ENCODE measurements at regions not wholly inside any gene's neighbourhood (a gene's known extent, or its start where the extent isn't known, plus 50 kb on each side); places are given as distances from the start of the nearest gene placed in this dataset.

- H3K4me3 ChIP-seq (replicated peaks in 1 of 3; ENCODE audit: low read depth in 2 of 3, low read length in 3 of 3) = no peak overlapping the region
- Mint-ChIP-seq H3K27ac (no peak overlapping the region), H3K4me3 (no peak overlapping the region), H3K4me1 (no peaks in the 10 kb centered on the region), H3K27me3 (ENCODE audit: low read depth in 3 of 3) (no peaks in the 10 kb centered on the region), H3K36me3 (no peaks in the 10 kb centered on the region), H3K9me3 (peaks cover 7 to 22% (median 9%) of the 10 kb centered on the region in 7 donors)
- H3K9me3 ChIP-seq (replicated peaks in 1 of 2; ENCODE audit: control insufficient read depth in 1 of 2, insufficient read depth in 1 of 2, low read length in 2 of 2) = peaks cover 0 to 16% of the 10 kb centered on the region in 2 donors
- no peak for DNase-seq
- TF ChIP-seq, protein P1, sequence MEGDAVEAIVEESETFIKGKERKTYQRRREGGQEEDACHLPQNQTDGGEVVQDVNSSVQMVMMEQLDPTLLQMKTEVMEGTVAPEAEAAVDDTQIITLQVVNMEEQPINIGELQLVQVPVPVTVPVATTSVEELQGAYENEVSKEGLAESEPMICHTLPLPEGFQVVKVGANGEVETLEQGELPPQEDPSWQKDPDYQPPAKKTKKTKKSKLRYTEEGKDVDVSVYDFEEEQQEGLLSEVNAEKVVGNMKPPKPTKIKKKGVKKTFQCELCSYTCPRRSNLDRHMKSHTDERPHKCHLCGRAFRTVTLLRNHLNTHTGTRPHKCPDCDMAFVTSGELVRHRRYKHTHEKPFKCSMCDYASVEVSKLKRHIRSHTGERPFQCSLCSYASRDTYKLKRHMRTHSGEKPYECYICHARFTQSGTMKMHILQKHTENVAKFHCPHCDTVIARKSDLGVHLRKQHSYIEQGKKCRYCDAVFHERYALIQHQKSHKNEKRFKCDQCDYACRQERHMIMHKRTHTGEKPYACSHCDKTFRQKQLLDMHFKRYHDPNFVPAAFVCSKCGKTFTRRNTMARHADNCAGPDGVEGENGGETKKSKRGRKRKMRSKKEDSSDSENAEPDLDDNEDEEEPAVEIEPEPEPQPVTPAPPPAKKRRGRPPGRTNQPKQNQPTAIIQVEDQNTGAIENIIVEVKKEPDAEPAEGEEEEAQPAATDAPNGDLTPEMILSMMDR (IDR thresholded peaks at IDR 0.05) = no peak
- no peaks in the 10 kb centered on the region for H3K4me1 ChIP-seq (ENCODE audit: control insufficient read depth in 1 of 2, insufficient read depth in 2 of 2, low read length in 2 of 2)
- intact Hi-C loops (cut with micrococcal nuclease) = no loop called here
- no peak overlapping the region for H3K27ac ChIP-seq (ENCODE audit: low read depth in 1 of 2, low read length in 2 of 2)
- H4K20me1 ChIP-seq (ENCODE audit: insufficient read depth, low read length) = no peaks in the 10 kb centered on the region
- H3K79me2 ChIP-seq (ENCODE audit: insufficient read depth, low read length) = no peaks in the 10 kb centered on the region
- H3K4me2 ChIP-seq (replicated peaks; ENCODE audit: extremely low read depth, low read length, poor library complexity, severe bottlenecking) = no peak overlapping the region
- H2AFZ ChIP-seq (ENCODE audit: insufficient read depth, low read depth, low read length, poor library complexity, severe bottlenecking) = no peak overlapping the region
- H3K27me3 ChIP-seq (ENCODE audit: control insufficient read depth in 2 of 2, insufficient read depth in 2 of 2, low read length in 2 of 2) = no peaks in the 10 kb centered on the region
- no peak overlapping the region for H3K9ac ChIP-seq (ENCODE audit: insufficient read depth, low read length, poor library complexity, severe bottlenecking)
- no peaks in the 10 kb centered on the region for H3K36me3 ChIP-seq (replicated peaks in 1 of 2; ENCODE audit: control insufficient read depth in 1 of 2, insufficient read depth in 2 of 2, low read length in 2 of 2)
Measured at GRCh38 chr2:124983595-124983994, 958.5 kb downstream of the CNTNAP5 start.

GRCh38 chr2:124985270-124985669 lies 960.2 kb downstream of the CNTNAP5 start:
- Histone ChIP-seq H2AFZ (ENCODE audit: insufficient read depth, low read depth, low read length, poor library complexity, severe bottlenecking) (no peak overlapping the region), H3K27ac (ENCODE audit: low read depth in 1 of 2, low read length in 2 of 2) (no peak overlapping the region), H3K27me3 (ENCODE audit: control insufficient read depth in 2 of 2, insufficient read depth in 2 of 2, low read length in 2 of 2) (no peaks in the 10 kb centered on the region), H3K9me3 (replicated peaks in 1 of 2; ENCODE audit: control insufficient read depth in 1 of 2, insufficient read depth in 1 of 2, low read length in 2 of 2) (peaks cover 0 to 18% of the 10 kb centered on the region in 2 donors), H4K20me1 (ENCODE audit: insufficient read depth, low read length) (no peaks in the 10 kb centered on the region), H3K4me2 (replicated peaks; ENCODE audit: extremely low read depth, low read length, poor library complexity, severe bottlenecking) (no peak overlapping the region), H3K4me3 (replicated peaks in 1 of 3; ENCODE audit: low read depth in 2 of 3, low read length in 3 of 3) (no peak overlapping the region), H3K4me1 (ENCODE audit: control insufficient read depth in 1 of 2, insufficient read depth in 2 of 2, low read length in 2 of 2) (no peaks in the 10 kb centered on the region), H3K36me3 (replicated peaks in 1 of 2; ENCODE audit: control insufficient read depth in 1 of 2, insufficient read depth in 2 of 2, low read length in 2 of 2) (no peaks in the 10 kb centered on the region), H3K9ac (ENCODE audit: insufficient read depth, low read length, poor library complexity, severe bottlenecking) (no peak overlapping the region), H3K79me2 (ENCODE audit: insufficient read depth, low read length) (no peaks in the 10 kb centered on the region)
- DNase-seq = no peak
- H3K4me1 Mint-ChIP-seq = no peaks in the 10 kb centered on the region
- H3K27me3 Mint-ChIP-seq (ENCODE audit: low read depth in 3 of 3) = no peaks in the 10 kb centered on the region
- intact Hi-C loops (cut with micrococcal nuclease) = no loop called here
- TF ChIP-seq, protein P1 (IDR thresholded peaks at IDR 0.05) = no peak
- no peak overlapping the region for H3K4me3 Mint-ChIP-seq
- H3K27ac Mint-ChIP-seq = peak overlapping the region in 1 of 7 donors; percentile 2
- peaks cover 7 to 23% (median 9%) of the 10 kb centered on the region in 7 donors for H3K9me3 Mint-ChIP-seq
- no peaks in the 10 kb centered on the region for H3K36me3 Mint-ChIP-seq
- no CpG with 5 or more reads among the region's 2 CpGs for WGBS (ENCODE audit: insufficient coverage)
